CD4-positive, alpha-beta T cell (primary cell): ENCODE measurements at regions not wholly inside any gene's neighbourhood (a gene's known extent, or its start where the extent isn't known, plus 50 kb on each side); places are given as distances from the start of the nearest gene placed in this dataset.

Experiments used
- ATAC-seq: fragments of 200-7000 bp; cut with Tn5 transposase; one replicate; pipeline ENCODE4 v1.10.0; 2022; ENCODE audit warnings: mild to moderate bottlenecking; ENCODE audit not compliant: poor library complexity
- CTCF ChIA-PET: fragments of 350-600 bp; sonication (Branson Sonifier 250); formaldehyde crosslinking; loops from one replicate; lab custom pipeline; 2021; ENCODE audit warnings: antibody characterized with exemption, inconsistent platforms; lab: Charles Lee
- POLR2A ChIA-PET: fragments of 350-600 bp; sonication (Branson Sonifier 250); formaldehyde crosslinking; loops from one replicate; lab custom pipeline; 2021; ENCODE audit warnings: antibody characterized with exemption, inconsistent platforms; lab: Charles Lee
- DNase-seq, 14 experiments: peaks; one replicate each; pipeline ENCODE4 v3.0.0-alpha.2; 2013 to 2020; ENCODE audit warnings: mixed read lengths in 2 of 14
- H3K27ac ChIP-seq, 2 donors: one replicate each; pipeline versions ENCODE4 v1.5.1 to v1.7.0; 2013; ENCODE audit warnings: low read length in 2 of 2, low read depth in 1 of 2, mild to moderate bottlenecking in 1 of 2
- H3K27me3 ChIP-seq, 2 experiments: 1 replicate in 1 of 2; 2 replicates in 1 of 2; pipeline versions ENCODE4 v1.6.1 to v1.7.0; 2013; ENCODE audit warnings: low read length in 2 of 2, control low read depth in 1 of 2, mild to moderate bottlenecking in 1 of 2, moderate library complexity in 1 of 2; ENCODE audit not compliant: insufficient read depth in 2 of 2, control insufficient read depth in 1 of 2
- H3K36me3 ChIP-seq: one replicate; pipeline ENCODE4 v1.6.1; 2013; ENCODE audit warnings: low read length, control low read depth; ENCODE audit not compliant: insufficient read depth
- H3K4me1 ChIP-seq: one replicate; pipeline ENCODE4 v1.6.1; 2013; ENCODE audit warnings: low read length, control low read depth; ENCODE audit not compliant: insufficient read depth
- H3K4me3 ChIP-seq: one replicate; pipeline ENCODE4 v1.5.1; 2013; ENCODE audit warnings: mild to moderate bottlenecking, low read length, moderate library complexity
- H3K9me3 ChIP-seq, 2 experiments: 1 replicate in 1 of 2; 2 replicates in 1 of 2; pipeline versions ENCODE4 v1.6.1 to v1.7.0; 2013; ENCODE audit warnings: low read length in 2 of 2, mild to moderate bottlenecking in 2 of 2, control low read depth in 1 of 2, moderate library complexity in 1 of 2; ENCODE audit not compliant: control insufficient read depth in 1 of 2, insufficient read depth in 1 of 2
- H3K27ac Mint-ChIP-seq: one replicate; pipeline ENCODE4 v1.8.0; 2020; ENCODE audit warnings: mixed read lengths
- H3K27me3 Mint-ChIP-seq: one replicate; pipeline ENCODE4 v1.8.0; 2021; ENCODE audit warnings: mixed read lengths
- H3K36me3 Mint-ChIP-seq: one replicate; pipeline ENCODE4 v1.8.0; 2021; ENCODE audit warnings: low read depth, mixed read lengths
- H3K4me1 Mint-ChIP-seq: one replicate; pipeline ENCODE4 v1.8.0; 2021; ENCODE audit warnings: low read depth, mixed read lengths
- H3K4me3 Mint-ChIP-seq: one replicate; pipeline ENCODE4 v1.8.0; 2020; ENCODE audit warnings: mild to moderate bottlenecking, mixed read lengths
- H3K9me3 Mint-ChIP-seq: one replicate; pipeline ENCODE4 v1.8.0; 2020; ENCODE audit warnings: mixed read lengths
- intact Hi-C, 2 experiments: fragments of 100-400 bp; cut with DNase I in 1 of 2; cut with micrococcal nuclease in 1 of 2; formaldehyde crosslinking; loops; one replicate each; pipeline versions ENCODE4 v1.15.1 to v1.9.0; 2023 to 2025; cut with DNase I, micrococcal nuclease
- TF ChIP-seq, protein P1 (sequence below): fragments of 200-600 bp; IDR thresholded peaks from one replicate; pipeline ENCODE4 v1.8.0; 2022; ENCODE audit warnings: antibody characterized with exemption, mild to moderate bottlenecking

DNA sequence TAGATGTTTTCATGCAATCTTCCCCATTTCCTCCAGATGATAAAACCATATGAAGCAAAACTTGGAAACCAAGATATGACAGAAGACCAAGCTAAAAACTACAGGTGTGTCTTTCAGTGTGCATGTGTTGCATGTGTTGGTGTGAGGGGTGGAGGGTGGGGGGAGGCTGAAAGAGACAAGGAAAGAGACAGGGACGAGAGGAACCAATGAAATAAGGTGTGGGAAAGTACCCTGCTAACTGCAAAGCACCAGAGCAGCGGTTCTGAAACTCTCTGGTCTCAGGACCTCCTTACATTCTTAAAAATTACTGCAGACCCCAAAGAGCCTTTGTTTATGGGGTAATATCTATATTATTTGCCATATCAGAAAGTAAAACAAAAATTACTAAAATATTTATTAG, 87.4 kb upstream of the HIVEP3 start:
- Mint-ChIP-seq H3K4me1 (peaks cover 24% of the 10 kb centered on the region), H3K27ac (no peak overlapping the region)

DNA sequence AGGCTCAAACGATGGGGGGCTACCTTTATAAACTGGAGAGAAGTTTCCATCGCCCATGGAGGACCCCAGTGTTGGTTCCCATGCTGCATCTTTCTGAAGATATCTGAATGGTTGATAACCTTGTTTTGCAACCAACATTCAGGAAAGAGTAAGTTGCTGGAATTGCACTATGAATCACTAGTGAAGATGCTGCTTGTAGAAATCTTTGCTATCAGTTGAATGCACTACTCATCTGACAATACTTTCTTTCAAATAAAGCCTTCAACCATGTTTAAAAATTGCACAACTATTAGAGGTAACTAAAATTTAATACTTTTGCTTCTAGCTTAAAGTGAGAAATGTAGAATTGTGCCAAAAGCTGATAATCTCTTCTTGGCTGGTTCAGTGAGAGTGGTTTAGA, 86.8 kb upstream of the HIVEP3 start:
- TF ChIP-seq, protein P1, sequence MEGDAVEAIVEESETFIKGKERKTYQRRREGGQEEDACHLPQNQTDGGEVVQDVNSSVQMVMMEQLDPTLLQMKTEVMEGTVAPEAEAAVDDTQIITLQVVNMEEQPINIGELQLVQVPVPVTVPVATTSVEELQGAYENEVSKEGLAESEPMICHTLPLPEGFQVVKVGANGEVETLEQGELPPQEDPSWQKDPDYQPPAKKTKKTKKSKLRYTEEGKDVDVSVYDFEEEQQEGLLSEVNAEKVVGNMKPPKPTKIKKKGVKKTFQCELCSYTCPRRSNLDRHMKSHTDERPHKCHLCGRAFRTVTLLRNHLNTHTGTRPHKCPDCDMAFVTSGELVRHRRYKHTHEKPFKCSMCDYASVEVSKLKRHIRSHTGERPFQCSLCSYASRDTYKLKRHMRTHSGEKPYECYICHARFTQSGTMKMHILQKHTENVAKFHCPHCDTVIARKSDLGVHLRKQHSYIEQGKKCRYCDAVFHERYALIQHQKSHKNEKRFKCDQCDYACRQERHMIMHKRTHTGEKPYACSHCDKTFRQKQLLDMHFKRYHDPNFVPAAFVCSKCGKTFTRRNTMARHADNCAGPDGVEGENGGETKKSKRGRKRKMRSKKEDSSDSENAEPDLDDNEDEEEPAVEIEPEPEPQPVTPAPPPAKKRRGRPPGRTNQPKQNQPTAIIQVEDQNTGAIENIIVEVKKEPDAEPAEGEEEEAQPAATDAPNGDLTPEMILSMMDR, result no peak
- no peaks in the 10 kb centered on the region for H3K36me3 ChIP-seq
- DNase-seq, result no peak
- H3K9me3 ChIP-seq, result no peaks in the 10 kb centered on the region
- Mint-ChIP-seq H3K36me3 (no peaks in the 10 kb centered on the region), H3K27me3 (no peaks in the 10 kb centered on the region), H3K9me3 (no peaks in the 10 kb centered on the region), H3K4me1 (peaks cover 20% of the 10 kb centered on the region), H3K4me3 (no peak overlapping the region), H3K27ac (no peak overlapping the region)
- ChIA-PET CTCF (no interaction called here), POLR2A (no interaction called here)
- no peak overlapping the region for H3K27ac ChIP-seq
- no peak for ATAC-seq
- intact Hi-C loops, result no loop called here
- H3K27me3 ChIP-seq, result no peaks in the 10 kb centered on the region
- H3K4me1 ChIP-seq, result no peaks in the 10 kb centered on the region
- no peak overlapping the region for H3K4me3 ChIP-seq

More for the DNA sequence above, 87.4 kb upstream of the HIVEP3 start:
- Mint-ChIP-seq H3K4me3 (no peak overlapping the region), H3K9me3 (no peaks in the 10 kb centered on the region), H3K36me3 (no peaks in the 10 kb centered on the region), H3K27me3 (no peaks in the 10 kb centered on the region)
- H3K27me3 ChIP-seq, result no peaks in the 10 kb centered on the region
- intact Hi-C loops, result no loop called here
- no peak for ATAC-seq
- H3K27ac ChIP-seq, result no peak overlapping the region
- no peaks in the 10 kb centered on the region for H3K4me1 ChIP-seq
- POLR2A ChIA-PET, result no interaction called here
- TF ChIP-seq, protein P1, result no peak
- no peak overlapping the region for H3K4me3 ChIP-seq
- CTCF ChIA-PET, result no interaction called here
- no peaks in the 10 kb centered on the region for H3K9me3 ChIP-seq
- H3K36me3 ChIP-seq, result no peaks in the 10 kb centered on the region
- DNase-seq, result no peak

DNA sequence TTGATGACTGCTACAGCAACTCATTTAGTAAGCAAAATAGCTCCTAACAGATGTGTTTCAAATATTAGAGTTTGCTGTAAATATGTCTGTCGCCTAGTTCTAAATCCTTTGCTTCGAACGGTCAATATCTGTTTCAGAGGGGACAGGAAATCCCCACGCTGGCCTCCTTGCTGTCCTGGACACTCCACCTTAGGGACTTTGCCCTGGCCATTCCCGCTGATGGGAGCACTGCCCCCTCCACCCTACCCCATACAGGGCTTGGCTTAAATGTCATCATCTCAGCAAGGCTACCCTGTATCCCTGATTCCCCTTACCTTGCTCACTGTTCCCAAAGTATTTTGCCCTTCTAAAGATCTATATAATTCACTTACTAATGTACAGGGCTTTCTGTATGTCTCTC, 86.1 kb upstream of the HIVEP3 start:
- no peaks in the 10 kb centered on the region for H3K36me3 Mint-ChIP-seq
- TF ChIP-seq, protein P1, result no peak
- intact Hi-C loops, result no loop called here
- H3K4me3 Mint-ChIP-seq, result no peak overlapping the region
- Histone ChIP-seq H3K27me3 (no peaks in the 10 kb centered on the region), H3K36me3 (no peaks in the 10 kb centered on the region), H3K9me3 (no peaks in the 10 kb centered on the region), H3K4me3 (no peak overlapping the region), H3K27ac (no peak overlapping the region), H3K4me1 (no peaks in the 10 kb centered on the region)
- no peak for DNase-seq
- peaks cover 14% of the 10 kb centered on the region for H3K4me1 Mint-ChIP-seq
- no peaks in the 10 kb centered on the region for H3K9me3 Mint-ChIP-seq
- ATAC-seq, result no peak
- no peak overlapping the region for H3K27ac Mint-ChIP-seq
- no peaks in the 10 kb centered on the region for H3K27me3 Mint-ChIP-seq
- ChIA-PET CTCF (no interaction called here), POLR2A (no interaction called here)
